GM12891 (cell line): ENCODE measurements at regions not wholly inside any gene's neighbourhood (a gene's known extent, or its start where the extent isn't known, plus 50 kb on each side); places are given as distances from the start of the nearest gene placed in this dataset.

ENCODE experiments used
- PAX5 ChIP-seq: IDR thresholded peaks from 2 replicates; pipeline ENCODE4 v1.6.1; 2011; ENCODE audit warnings: low read length, moderate library complexity, mild to moderate bottlenecking; ENCODE audit not compliant: insufficient read depth, severe bottlenecking
- POLR2A ChIP-seq: IDR thresholded peaks from 2 replicates; pipeline ENCODE4 v1.6.1; 2011; ENCODE audit warnings: low read depth, low read length, control low read depth
- POLR2AphosphoS5 ChIP-seq: IDR thresholded peaks from 2 replicates; pipeline ENCODE4 v1.6.1; 2011; ENCODE audit warnings: low read depth, low read length, control low read depth

- TF ChIP-seq POLR2AphosphoS5: no peak
- TF ChIP-seq PAX5: no peak
- no peak for TF ChIP-seq POLR2A
Observed at GRCh38 chr6:85287654-85288053, 162.2 kb upstream of the NT5E start.
